Parathyroid adenoma (tissue), 2 donors: ENCODE measurements at regions not wholly inside any gene's neighbourhood (a gene's known extent, or its start where the extent isn't known, plus 50 kb on each side); places are given as distances from the start of the nearest gene placed in this dataset.

Experiments
- H2AFZ ChIP-seq: fragments of 300-600 bp; sonication (generic); one replicate; pipeline ENCODE4 v1.7.0; 2017; ENCODE audit warnings: antibody characterized with exemption, mild to moderate bottlenecking
- H3K27ac ChIP-seq: fragments of 300-600 bp; sonication (generic); one replicate; pipeline ENCODE4 v1.7.0; 2017
- H3K27me3 ChIP-seq: fragments of 300-600 bp; sonication (generic); one replicate; pipeline ENCODE4 v1.7.0; 2017; ENCODE audit warnings: low read length; ENCODE audit not compliant: control insufficient read depth, insufficient read depth
- H3K36me3 ChIP-seq: fragments of 300-600 bp; sonication (generic); one replicate; pipeline ENCODE4 v1.7.0; 2017; ENCODE audit warnings: low read length; ENCODE audit not compliant: control insufficient read depth, insufficient read depth
- H3K4me1 ChIP-seq: fragments of 300-600 bp; sonication (generic); one replicate; pipeline ENCODE4 v1.7.0; 2017; ENCODE audit warnings: control low read depth
- H3K4me2 ChIP-seq: fragments of 300-600 bp; sonication (generic); one replicate; pipeline ENCODE4 v1.7.0; 2017; ENCODE audit warnings: low read length
- H3K4me3 ChIP-seq: fragments of 300-600 bp; sonication (generic); one replicate; pipeline ENCODE4 v1.7.0; 2017; ENCODE audit warnings: low read depth, low read length
- H3K79me2 ChIP-seq: fragments of 300-600 bp; sonication (generic); one replicate; pipeline ENCODE4 v1.7.0; 2017; ENCODE audit warnings: control low read depth
- H3K9ac ChIP-seq: fragments of 300-600 bp; sonication (generic); one replicate; pipeline ENCODE4 v1.7.0; 2017; ENCODE audit warnings: mild to moderate bottlenecking
- H3K9me3 ChIP-seq: fragments of 300-600 bp; sonication (generic); one replicate; pipeline ENCODE4 v1.7.0; 2017; ENCODE audit warnings: low read length; ENCODE audit not compliant: control insufficient read depth
- TF ChIP-seq, protein P1 (sequence below): fragments of 300-600 bp; sonication (generic); IDR thresholded peaks from one replicate; pipeline ENCODE4 v1.7.0; 2017; ENCODE audit warnings: antibody characterized with exemption, mild to moderate bottlenecking
- donor health status: primary hyperparathyroidism.

DNA sequence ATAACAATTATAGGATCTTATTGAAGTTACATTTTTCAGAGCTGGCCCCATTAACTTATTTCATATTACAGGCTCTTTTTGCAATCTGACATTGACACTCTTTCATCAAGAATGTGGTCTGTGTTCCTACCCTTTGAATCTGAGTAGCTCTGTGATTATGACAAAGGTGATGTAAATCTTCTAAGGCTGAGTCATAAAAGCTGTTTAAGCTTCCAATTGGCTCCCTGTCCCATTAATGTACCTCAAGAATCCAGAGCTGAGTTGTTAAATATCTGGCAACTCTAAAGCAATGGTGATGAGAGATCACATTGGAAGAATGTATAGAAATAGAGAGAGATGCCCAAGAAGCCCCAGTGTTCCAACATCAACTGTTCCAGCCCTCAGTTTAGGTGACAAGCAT lies 178.5 kb upstream of the DEPDC1 start:
- Histone ChIP-seq H3K36me3 (no peaks in the 10 kb centered on the region), H3K4me1 (no peaks in the 10 kb centered on the region), H3K4me3 (no peak overlapping the region), H3K27ac (no peak overlapping the region), H3K9ac (no peak overlapping the region), H3K4me2 (no peak overlapping the region), H2AFZ (no peak overlapping the region), H3K9me3 (no peaks in the 10 kb centered on the region), H3K27me3 (no peaks in the 10 kb centered on the region), H3K79me2 (no peaks in the 10 kb centered on the region)
- TF ChIP-seq, protein P1, sequence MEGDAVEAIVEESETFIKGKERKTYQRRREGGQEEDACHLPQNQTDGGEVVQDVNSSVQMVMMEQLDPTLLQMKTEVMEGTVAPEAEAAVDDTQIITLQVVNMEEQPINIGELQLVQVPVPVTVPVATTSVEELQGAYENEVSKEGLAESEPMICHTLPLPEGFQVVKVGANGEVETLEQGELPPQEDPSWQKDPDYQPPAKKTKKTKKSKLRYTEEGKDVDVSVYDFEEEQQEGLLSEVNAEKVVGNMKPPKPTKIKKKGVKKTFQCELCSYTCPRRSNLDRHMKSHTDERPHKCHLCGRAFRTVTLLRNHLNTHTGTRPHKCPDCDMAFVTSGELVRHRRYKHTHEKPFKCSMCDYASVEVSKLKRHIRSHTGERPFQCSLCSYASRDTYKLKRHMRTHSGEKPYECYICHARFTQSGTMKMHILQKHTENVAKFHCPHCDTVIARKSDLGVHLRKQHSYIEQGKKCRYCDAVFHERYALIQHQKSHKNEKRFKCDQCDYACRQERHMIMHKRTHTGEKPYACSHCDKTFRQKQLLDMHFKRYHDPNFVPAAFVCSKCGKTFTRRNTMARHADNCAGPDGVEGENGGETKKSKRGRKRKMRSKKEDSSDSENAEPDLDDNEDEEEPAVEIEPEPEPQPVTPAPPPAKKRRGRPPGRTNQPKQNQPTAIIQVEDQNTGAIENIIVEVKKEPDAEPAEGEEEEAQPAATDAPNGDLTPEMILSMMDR = no peak

DNA sequence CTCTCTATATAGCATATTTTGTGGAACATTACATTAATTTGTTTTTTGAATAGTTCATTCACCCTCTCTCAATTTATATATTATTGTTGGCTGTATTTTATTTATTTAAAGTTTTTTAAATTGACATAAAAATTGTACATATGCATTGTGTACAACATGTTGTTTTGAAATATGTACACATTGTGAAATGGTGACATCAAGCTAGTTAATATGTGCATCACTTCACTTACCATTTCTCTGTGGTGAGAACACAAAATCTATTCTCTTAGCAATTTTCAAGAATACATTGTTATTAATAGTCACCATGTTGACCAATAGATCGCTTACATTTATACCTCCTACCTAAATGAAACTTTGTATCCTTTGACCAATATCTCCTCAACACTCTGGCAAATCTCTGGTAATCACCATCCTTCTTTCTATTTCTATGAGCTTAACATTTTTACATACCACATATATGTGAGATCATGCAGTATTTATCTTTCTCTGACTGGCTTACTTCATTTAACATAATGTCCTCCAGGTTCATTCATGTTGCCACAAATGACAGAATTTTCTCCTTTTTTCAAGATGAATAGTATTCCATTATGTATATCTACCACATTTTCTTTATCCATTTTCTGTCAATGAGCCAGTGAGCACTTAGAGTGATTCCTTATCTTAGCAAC lies 180.9 kb upstream of the DEPDC1 start:
- Histone ChIP-seq H3K9me3 (no peaks in the 10 kb centered on the region), H2AFZ (no peak overlapping the region), H3K27me3 (no peaks in the 10 kb centered on the region), H3K9ac (no peak overlapping the region), H3K4me2 (no peak overlapping the region), H3K27ac (no peak overlapping the region), H3K4me3 (no peak overlapping the region), H3K79me2 (no peaks in the 10 kb centered on the region), H3K4me1 (no peaks in the 10 kb centered on the region), H3K36me3 (no peaks in the 10 kb centered on the region)
- TF ChIP-seq, protein P1 = no peak

DNA sequence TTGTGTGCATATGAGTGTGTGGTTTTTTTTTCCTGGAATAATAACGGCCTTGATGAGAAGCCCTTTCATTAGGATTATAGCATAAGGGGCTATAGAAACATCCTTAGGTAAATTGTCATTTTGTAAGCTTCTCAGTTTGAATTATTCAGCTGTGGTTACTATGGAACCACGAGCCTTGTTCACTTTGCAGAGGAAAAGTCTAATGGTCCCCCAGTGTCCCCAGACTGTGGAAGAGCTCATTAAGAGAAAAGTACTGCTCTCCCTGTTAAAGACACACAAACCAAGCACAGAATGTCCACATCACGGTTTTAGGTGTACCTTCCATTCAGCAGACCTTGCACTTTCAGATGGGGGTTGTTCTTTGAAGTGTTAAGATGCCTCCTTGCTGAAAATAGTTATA lies 199.3 kb upstream of the DEPDC1 start:
- no peak overlapping the region for H3K9ac ChIP-seq
- H2AFZ ChIP-seq = no peak overlapping the region
- TF ChIP-seq, protein P1 = no peak
- H3K27ac ChIP-seq = no peak overlapping the region
- H3K4me1 ChIP-seq = no peaks in the 10 kb centered on the region
- H3K79me2 ChIP-seq = no peaks in the 10 kb centered on the region
- H3K4me3 ChIP-seq = no peak overlapping the region
- no peak overlapping the region for H3K4me2 ChIP-seq
- H3K27me3 ChIP-seq = no peaks in the 10 kb centered on the region
- H3K9me3 ChIP-seq = no peaks in the 10 kb centered on the region
- no peaks in the 10 kb centered on the region for H3K36me3 ChIP-seq

DNA sequence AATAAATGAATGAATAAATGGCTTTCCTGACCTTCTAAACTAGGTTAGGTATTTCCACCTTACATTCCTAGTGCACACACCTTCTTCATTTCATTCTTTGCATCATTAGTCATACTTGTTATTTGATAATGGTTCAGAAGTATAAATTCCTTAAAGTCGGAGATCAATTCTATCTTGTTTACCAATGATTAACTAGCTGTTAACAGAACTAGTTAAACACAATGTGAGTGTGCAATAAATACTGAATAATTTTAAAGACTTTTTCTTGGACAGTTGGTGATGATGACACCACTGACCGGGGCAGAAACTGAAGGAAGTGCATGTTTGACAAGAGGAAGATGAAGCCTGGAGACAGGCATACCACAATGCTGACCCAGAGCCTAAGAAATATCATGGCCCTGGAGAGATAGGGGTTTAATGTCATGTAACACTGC lies 207.1 kb upstream of the DEPDC1 start:
- H3K4me2 ChIP-seq = no peak overlapping the region
- no peak overlapping the region for H2AFZ ChIP-seq
- no peak overlapping the region for H3K27ac ChIP-seq
- H3K79me2 ChIP-seq = no peaks in the 10 kb centered on the region
- H3K36me3 ChIP-seq = no peaks in the 10 kb centered on the region
- H3K4me1 ChIP-seq = no peaks in the 10 kb centered on the region
- no peaks in the 10 kb centered on the region for H3K9me3 ChIP-seq
- H3K4me3 ChIP-seq = no peak overlapping the region
- no peaks in the 10 kb centered on the region for H3K27me3 ChIP-seq
- H3K9ac ChIP-seq = no peak overlapping the region
- TF ChIP-seq, protein P1 = no peak

- H3K79me2 ChIP-seq = no peaks in the 10 kb centered on the region
- H2AFZ ChIP-seq = no peak overlapping the region
- no peak overlapping the region for H3K4me3 ChIP-seq
- no peak overlapping the region for H3K9ac ChIP-seq
- H3K27ac ChIP-seq = no peak overlapping the region
- no peaks in the 10 kb centered on the region for H3K27me3 ChIP-seq
- TF ChIP-seq, protein P1 = no peak
- H3K36me3 ChIP-seq = no peaks in the 10 kb centered on the region
- no peaks in the 10 kb centered on the region for H3K9me3 ChIP-seq
- H3K4me1 ChIP-seq = no peaks in the 10 kb centered on the region
- no peak overlapping the region for H3K4me2 ChIP-seq
Observed at GRCh38 chr1:68704800-68705443, 208.0 kb upstream of the DEPDC1 start.
